Lower lobe of right lung (tissue), 2 donors: ENCODE measurements at regions not wholly inside any gene's neighbourhood (a gene's known extent, or its start where the extent isn't known, plus 50 kb on each side); places are given as distances from the start of the nearest gene placed in this dataset.

Experiments
- ATAC-seq, 2 donors: fragments of 200-7000 bp; cut with Tn5 transposase; one replicate each; pipeline ENCODE4 v1.9.1; 2020 to 2022; ENCODE audit warnings: mild to moderate bottlenecking in 2 of 2, moderate library complexity in 2 of 2
- DNase-seq: peaks from one replicate; pipeline ENCODE4 v3.0.0-alpha.2; 2020
- H3K27ac ChIP-seq: fragments of 200-600 bp; one replicate; pipeline ENCODE4 v1.8.0; 2022
- H3K27me3 ChIP-seq: fragments of 200-600 bp; one replicate; pipeline ENCODE4 v1.8.0; 2022; ENCODE audit warnings: low read depth
- H3K36me3 ChIP-seq: fragments of 200-600 bp; one replicate; pipeline ENCODE4 v1.8.0; 2022; ENCODE audit warnings: mild to moderate bottlenecking
- H3K4me1 ChIP-seq: fragments of 200-600 bp; one replicate; pipeline ENCODE4 v1.8.0; 2022
- H3K4me3 ChIP-seq: fragments of 200-600 bp; one replicate; pipeline ENCODE4 v1.8.0; 2022; ENCODE audit warnings: mild to moderate bottlenecking
- H3K9me3 ChIP-seq: fragments of 200-600 bp; one replicate; pipeline ENCODE4 v1.8.0; 2022
- CTCF ChIP-seq: fragments of 200-600 bp; IDR thresholded peaks from one replicate; pipeline ENCODE4 v1.8.0; 2022; ENCODE audit warnings: antibody characterized with exemption, mild to moderate bottlenecking
- intact Hi-C: fragments of 100-400 bp; cut with DNase I; formaldehyde crosslinking; loops from one replicate; pipeline ENCODE4 v1.11.0; 2022
- donor health status: DM: no; HTN: yes; CAD: no; lungs with severe emphysema.

- no peaks in the 10 kb centered on the region for H3K27me3 ChIP-seq
- H3K27ac ChIP-seq, result no peak overlapping the region
- DNase-seq (no peak), ATAC-seq (no peak)
- H3K9me3 ChIP-seq, result no peaks in the 10 kb centered on the region
- TF ChIP-seq CTCF, result no peak
- no peak overlapping the region for H3K4me3 ChIP-seq
- intact Hi-C loops, result no loop called here
- H3K36me3 ChIP-seq, result no peaks in the 10 kb centered on the region
- H3K4me1 ChIP-seq, result no peaks in the 10 kb centered on the region
Measured at GRCh38 chr18:25648716-25649260, 296.8 kb upstream of the ZNF521 start.

DNA sequence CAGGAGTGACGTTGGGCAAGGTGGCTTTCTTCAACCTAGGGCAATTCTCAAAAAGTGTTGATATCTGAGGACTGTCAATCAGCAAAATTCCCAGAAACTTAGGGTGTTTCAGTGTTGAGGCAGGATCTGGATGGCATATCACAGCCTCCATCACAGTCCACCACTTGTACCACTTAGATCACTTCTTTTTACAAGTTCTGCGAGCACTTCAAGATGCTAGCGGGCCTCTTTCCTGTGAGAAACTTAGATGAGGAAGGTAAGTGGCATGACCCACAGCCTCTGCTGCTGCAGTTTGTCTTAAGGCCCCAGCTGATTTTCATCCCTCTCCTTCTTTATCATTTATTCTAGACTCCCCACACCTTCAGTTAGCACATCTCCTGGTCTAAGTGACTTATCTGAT, 295.4 kb upstream of the ZNF521 start:
- intact Hi-C loops, result no loop called here
- Histone ChIP-seq H3K9me3 (no peaks in the 10 kb centered on the region), H3K27me3 (no peaks in the 10 kb centered on the region), H3K4me3 (no peak overlapping the region), H3K27ac (no peak overlapping the region), H3K4me1 (no peaks in the 10 kb centered on the region), H3K36me3 (no peaks in the 10 kb centered on the region)
- no peak for ATAC-seq
- no peak for TF ChIP-seq CTCF
- DNase-seq, result no peak

DNA sequence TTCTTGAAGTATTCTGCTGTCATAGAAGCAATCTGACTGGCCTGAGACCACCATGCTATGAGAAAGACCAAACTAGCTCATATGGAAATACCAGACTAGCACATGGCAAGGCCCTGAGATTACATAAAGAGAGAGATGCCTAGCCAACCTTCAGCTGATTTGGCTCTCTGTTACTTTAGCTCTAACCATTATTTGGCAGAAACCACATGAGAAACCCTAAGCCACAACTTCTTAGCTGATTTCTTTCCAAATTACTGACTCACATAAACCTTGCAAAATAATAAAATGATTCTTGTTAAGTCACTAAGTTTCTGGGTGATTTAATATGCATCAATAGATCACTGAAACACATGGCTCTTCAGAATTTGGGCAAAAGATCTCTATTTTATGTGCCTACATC, 295.0 kb upstream of the ZNF521 start:
- intact Hi-C loops, result no loop called here

DNA sequence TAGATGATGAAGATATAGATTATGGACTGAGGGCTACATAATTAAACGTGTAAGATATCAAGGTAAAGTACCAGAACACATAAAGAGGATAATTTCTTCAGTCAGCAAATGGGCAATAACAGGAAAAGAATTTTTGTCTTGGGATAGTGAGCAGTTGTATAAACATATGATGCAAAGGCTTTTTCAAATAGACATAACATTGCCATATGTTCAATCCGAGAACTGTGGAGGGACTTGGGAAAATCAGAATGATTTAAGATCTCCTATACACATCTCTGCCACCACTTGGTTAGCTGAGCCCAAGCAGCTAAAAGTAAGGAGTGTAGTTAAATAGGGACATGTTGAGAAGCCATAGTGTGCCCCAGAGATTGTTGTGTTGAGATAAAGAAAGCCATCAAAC, 287.6 kb upstream of the ZNF521 start:
- Histone ChIP-seq H3K9me3 (no peaks in the 10 kb centered on the region), H3K27me3 (no peaks in the 10 kb centered on the region), H3K36me3 (no peaks in the 10 kb centered on the region), H3K27ac (no peak overlapping the region), H3K4me1 (no peaks in the 10 kb centered on the region), H3K4me3 (no peak overlapping the region)
- ATAC-seq (no peak), DNase-seq (no peak)
- intact Hi-C loops, result no loop called here
- no peak for TF ChIP-seq CTCF

More for the DNA sequence above, 295.0 kb upstream of the ZNF521 start:
- ATAC-seq (no peak), DNase-seq (no peak)
- Histone ChIP-seq H3K4me1 (no peaks in the 10 kb centered on the region), H3K9me3 (no peaks in the 10 kb centered on the region), H3K36me3 (no peaks in the 10 kb centered on the region), H3K27ac (no peak overlapping the region), H3K27me3 (no peaks in the 10 kb centered on the region), H3K4me3 (no peak overlapping the region)
- no peak for TF ChIP-seq CTCF

DNA sequence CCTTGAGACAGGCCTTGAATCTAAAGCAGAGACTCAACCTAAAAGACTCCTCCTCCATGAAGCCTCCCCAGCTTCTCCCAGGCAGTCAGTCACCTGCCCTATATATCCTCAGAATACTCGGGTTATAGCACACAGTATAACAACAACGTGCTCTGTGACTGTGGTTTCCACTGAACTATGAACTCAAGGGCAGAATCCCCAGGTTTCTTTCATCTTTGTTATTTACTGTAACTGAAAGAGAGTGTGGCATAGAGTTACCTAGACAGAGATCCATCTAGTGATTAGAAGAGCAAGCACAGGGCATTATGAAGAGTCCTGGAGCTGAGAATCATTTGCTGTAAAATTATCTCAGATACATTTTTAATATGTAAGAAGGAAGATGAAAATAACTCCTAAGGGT, 281.6 kb upstream of the ZNF521 start:
- intact Hi-C loops, result no loop called here
- TF ChIP-seq CTCF, result no peak
- no peak for DNase-seq
- H3K36me3 ChIP-seq, result no peaks in the 10 kb centered on the region
- ATAC-seq, result no peak
- H3K27ac ChIP-seq, result no peak overlapping the region
- H3K9me3 ChIP-seq, result no peaks in the 10 kb centered on the region
- H3K4me1 ChIP-seq, result no peaks in the 10 kb centered on the region
- no peak overlapping the region for H3K4me3 ChIP-seq
- no peaks in the 10 kb centered on the region for H3K27me3 ChIP-seq

GRCh38 chr18:25630682-25631081, 278.7 kb upstream of the ZNF521 start:
- intact Hi-C loops, result no loop called here
- ATAC-seq (no peak), DNase-seq (no peak)
- Histone ChIP-seq H3K9me3 (peaks cover 14% of the 10 kb centered on the region), H3K36me3 (no peaks in the 10 kb centered on the region), H3K27ac (no peak overlapping the region), H3K4me1 (no peaks in the 10 kb centered on the region), H3K27me3 (no peaks in the 10 kb centered on the region), H3K4me3 (no peak overlapping the region)
- no peak for TF ChIP-seq CTCF
